GM19372 (cell line): ENCODE measurements at regions not wholly inside any gene's neighbourhood (a gene's known extent, or its start where the extent isn't known, plus 50 kb on each side); places are given as distances from the start of the nearest gene placed in this dataset.
"Not testable (repeated sequence)": the region's sequence is repeated elsewhere in the genome, so short reads cannot be mapped to it uniquely, and the experiment has no call there.

Source experiments
- ATAC-seq: cut with Tn5 transposase; IDR thresholded peaks from one replicate; pipeline ENCODE4 v1.9.1; 2021; ENCODE audit warnings: mild to moderate bottlenecking, low read depth, moderate library complexity; ENCODE audit not compliant: unreplicated experiment

GRCh38 chr1:242743983-242744780 is 219.7 kb upstream of the PLD5 start:
- ATAC-seq = no peak

GRCh38 chr1:242738702-242739645 is 214.5 kb upstream of the PLD5 start:
- ATAC-seq = no peak

GRCh38 chr1:242736611-242737010 is 212.1 kb upstream of the PLD5 start:
- ATAC-seq = no peak

GRCh38 chr1:242735323-242735722 is 210.8 kb upstream of the PLD5 start:
- ATAC-seq = no peak

- no peak for ATAC-seq
These were observed 206.9 kb upstream of the PLD5 start for GRCh38 chr1:242731446-242731845.

- no peak for ATAC-seq
These were observed 204.2 kb upstream of the PLD5 start for GRCh38 chr1:242728696-242729095.

- no peak for ATAC-seq
These were observed 198.7 kb upstream of the PLD5 start for GRCh38 chr1:242723044-242723716.

GRCh38 chr1:242718967-242719366 is 194.5 kb upstream of the PLD5 start:
- no peak for ATAC-seq

GRCh38 chr1:242712248-242712647 is 187.8 kb upstream of the PLD5 start:
- ATAC-seq = no peak

GRCh38 chr1:242710847-242711246 is 186.3 kb upstream of the PLD5 start:
- ATAC-seq = no peak

- no peak for ATAC-seq
These were observed 185.8 kb upstream of the PLD5 start for GRCh38 chr1:242710286-242710685.

- no peak for ATAC-seq
These were observed 179.0 kb upstream of the PLD5 start for GRCh38 chr1:242703467-242703866.

- ATAC-seq = no peak
These were observed 168.5 kb upstream of the PLD5 start for GRCh38 chr1:242692988-242693387.

GRCh38 chr1:242691610-242691945 is 167.1 kb upstream of the PLD5 start:
- ATAC-seq = no peak

- no peak for ATAC-seq
These were observed 166.5 kb upstream of the PLD5 start for GRCh38 chr1:242690849-242691609.

- no peak for ATAC-seq
These were observed 164.9 kb upstream of the PLD5 start for GRCh38 chr1:242689378-242689777.

- ATAC-seq = no peak
These were observed 150.6 kb upstream of the PLD5 start for GRCh38 chr1:242674951-242675645.

- ATAC-seq = no peak
These were observed 149.2 kb upstream of the PLD5 start for GRCh38 chr1:242673652-242674051.

GRCh38 chr1:242673165-242673564 is 148.7 kb upstream of the PLD5 start:
- not testable (repeated sequence) for ATAC-seq

GRCh38 chr1:242670019-242670418 is 145.5 kb upstream of the PLD5 start:
- ATAC-seq = no peak
